Limb (tissue), 2 donors: ENCODE measurements at regions not wholly inside any gene's neighbourhood (a gene's known extent, or its start where the extent isn't known, plus 50 kb on each side); places are given as distances from the start of the nearest gene placed in this dataset.
"Not testable (repeated sequence)": the region's sequence is repeated elsewhere in the genome, so short reads cannot be mapped to it uniquely, and the experiment has no call there.

Source experiments
- DNase-seq, 2 donors: peaks; one replicate each; pipeline ENCODE4 v3.0.0-alpha.2; 2016; ENCODE audit errors: extremely low spot score in 2 of 2

DNA sequence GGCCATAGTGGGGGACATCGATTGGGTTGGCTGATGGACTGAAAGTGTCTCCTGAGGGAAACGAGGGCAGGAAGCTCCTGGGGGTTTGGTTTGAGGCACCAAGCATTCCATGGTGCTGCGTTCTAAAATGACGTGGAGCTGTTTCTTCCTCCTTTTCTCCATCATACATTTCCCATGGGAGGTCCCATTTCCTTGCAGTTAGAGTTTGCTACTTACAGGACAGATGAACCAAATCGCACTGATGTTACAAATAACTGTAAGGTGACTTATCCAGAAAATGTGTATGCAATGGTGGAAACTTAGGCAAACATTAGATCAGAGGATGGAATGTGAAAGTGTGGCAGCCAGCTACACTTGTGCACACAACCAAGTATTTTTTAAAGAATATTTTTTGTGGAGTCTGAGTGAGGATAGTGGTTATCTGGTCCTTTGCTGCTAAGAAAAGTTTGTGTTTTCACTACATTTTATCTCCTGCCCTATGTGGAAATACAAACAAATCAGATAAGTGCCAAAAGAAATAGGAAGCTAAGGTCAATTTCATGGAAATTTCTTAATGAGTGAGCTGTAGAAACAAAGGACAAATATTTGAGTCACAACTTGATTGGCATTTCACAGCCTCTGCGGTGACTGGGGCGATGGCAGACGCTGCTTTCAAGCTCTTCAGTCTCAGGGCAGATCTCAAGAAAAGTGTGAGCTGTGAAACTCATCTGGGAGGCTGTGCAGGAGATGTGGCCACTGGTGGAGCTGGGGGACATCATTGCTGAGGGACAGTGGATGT lies 256.2 kb downstream of the TSN start:
- no peak for DNase-seq

DNA sequence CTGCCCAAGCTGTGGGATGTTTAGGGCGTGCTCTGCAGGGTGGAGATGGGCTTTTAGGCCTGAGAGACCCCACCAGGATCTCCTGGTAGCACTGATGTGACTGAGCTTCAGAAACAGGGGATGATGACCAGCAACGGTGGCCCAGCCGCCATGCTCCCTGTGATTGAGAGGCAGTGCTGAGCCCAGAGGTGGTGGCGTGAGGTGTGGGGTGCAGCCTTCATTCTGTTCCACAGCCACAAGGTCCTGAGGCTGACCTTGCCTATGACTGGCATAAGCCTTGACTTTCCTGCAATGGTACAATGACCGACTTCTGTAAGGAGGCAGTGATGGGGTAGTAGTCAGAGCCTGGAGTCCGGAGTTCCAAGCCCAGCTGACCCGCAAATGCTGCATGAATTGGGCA lies 263.3 kb downstream of the TSN start:
- no peak for DNase-seq

DNA sequence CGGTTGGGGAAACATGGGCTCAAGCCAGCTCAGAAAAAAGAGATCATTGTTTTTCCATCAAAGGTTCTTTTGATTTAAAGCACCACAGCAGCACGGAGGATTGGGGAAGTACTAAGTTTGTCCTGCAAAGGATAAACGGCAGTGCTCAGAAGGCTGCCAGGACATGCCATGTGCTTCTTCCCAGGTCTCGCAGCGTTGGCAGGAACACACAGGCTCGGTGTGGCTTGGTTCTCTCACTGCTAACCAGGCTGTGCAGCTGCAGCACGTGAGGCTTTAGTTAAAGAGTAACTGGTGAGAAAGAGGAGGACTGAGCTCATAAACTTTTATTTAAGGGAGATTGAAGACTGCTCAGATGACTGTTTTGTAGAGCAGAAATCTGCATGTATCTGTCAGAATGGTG lies 264.3 kb downstream of the TSN start:
- peak in 1 of 2 donors; percentile 35 for DNase-seq

DNA sequence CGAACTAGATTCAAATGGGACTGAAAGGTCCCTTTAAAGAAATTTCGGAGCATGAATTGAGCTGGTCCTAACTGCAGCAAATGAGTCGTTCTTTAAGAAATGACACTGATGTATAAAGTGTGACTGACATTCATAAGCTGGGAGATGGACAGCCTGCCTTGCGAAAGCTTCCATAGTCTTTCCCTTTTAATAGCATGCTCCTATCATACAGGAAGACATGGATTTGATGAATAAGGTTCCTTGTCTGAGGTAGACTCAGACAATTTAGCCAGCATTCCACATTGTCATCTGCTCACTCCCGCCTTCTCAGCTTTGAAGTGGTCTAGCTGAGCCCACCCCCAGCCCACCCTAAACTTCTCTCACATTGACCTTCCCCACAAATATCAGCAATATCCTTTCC lies 264.9 kb downstream of the TSN start:
- DNase-seq, result no peak

DNA sequence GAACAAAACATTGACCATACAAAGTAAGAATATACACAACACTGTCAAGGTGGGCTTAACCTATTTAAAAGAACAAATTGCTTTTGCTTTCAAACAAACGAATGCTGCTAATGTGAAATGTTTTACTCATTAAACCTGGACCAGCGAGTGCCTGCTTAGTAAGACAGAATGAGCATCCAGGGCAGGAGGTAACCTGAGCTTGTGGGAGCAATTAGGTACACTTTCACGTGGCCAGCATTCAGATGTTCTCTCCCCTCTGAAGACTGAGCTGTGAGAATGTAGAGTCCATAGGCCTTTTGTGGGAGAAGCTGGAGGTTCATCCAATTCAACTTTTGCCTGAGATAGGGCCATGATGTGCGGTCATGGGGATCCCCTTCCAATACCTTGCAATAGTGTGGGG lies 266.5 kb downstream of the TSN start:
- no peak for DNase-seq

DNA sequence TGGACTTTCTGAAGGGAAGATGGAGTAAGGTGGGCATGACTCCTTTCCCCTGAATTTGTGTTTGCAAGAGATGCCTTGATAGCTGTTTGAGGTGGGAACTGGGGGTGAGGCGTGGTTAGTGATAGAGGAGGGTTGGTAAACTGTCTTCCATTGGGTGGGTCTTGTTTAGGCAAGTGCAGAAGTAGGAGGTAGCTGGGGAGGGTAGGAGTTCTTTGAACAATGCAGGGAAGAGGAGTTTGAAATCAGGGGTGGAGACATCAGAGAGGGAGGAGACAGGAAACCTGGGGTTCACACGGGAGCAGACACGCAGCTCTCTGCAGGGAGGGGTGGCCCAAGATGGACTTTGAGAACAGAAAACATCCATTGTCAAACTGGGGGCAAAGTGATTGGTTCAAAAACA lies 267.1 kb downstream of the TSN start:
- no peak for DNase-seq

DNA sequence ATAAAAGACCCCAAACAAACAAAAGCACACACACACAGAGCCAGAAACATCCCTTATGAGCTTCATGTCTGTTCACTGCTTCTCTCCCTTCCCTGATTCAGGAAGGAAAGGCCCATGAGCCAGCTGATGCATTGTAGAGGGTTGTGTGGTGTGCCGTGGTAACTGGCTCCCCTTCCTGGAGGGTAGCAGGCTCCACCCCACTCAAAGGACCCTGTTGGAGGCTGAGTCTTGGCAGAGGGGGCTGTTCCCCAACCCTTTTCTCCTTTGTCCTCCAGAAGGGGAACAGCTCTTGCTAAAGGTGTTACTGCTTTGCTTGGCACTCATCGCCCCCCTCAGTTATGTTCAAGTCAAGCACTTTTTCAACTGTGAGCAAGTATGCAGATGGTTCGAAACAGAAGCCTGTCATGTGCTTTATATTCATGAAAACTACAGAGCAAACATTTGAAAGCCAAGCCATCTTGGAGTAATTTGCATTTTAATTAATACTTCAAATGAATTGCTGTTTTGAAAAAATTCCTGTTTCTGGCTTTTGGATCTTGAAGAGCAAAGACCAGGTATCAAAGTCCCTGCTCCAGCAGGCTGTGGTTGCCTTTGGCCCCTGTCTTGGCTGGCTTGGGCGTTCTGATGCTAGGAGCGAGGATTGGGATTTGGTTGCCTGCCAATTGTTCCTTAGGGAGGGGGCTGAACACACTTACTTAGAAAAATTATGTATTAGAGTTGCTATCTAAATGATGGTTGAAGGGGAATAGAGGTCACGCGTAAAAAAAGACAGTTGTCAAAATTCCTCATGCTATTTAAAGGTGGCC lies 267.8 kb downstream of the TSN start:
- peak; percentile 15 to 39 for DNase-seq

DNA sequence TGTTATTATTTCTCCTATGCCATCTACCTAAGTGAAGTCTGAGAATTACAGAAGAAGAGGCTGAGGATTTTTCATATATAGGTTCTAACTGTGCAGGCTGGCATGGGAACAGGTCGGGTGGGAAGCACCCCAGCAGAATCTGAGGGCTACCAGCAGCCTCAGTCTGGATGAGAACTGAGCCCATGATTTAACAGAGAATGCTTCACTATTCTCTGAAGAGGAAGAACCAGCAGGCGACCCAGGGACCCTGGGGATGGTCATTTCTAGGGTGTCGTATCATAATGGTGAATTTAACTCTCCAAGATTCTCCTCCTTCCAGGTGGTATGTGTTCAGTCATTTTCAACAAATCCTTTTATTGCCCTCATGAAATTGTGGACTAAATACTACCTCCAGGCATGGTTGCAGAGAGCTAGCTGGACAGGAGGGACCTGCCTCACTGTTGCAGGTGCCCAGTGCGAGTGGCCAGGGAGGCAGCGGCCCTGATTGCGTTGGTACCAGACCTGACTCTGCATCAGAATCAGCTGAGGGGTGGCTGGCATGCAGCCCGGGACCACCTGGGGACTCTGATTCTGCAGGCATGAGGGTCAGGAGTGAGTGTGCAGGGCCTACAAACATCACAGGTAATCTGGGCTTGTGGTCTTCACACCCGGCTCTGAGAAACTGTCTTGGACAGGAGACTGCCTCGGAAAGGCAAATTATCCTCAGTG lies 272.2 kb downstream of the TSN start:
- no peak for DNase-seq

DNA sequence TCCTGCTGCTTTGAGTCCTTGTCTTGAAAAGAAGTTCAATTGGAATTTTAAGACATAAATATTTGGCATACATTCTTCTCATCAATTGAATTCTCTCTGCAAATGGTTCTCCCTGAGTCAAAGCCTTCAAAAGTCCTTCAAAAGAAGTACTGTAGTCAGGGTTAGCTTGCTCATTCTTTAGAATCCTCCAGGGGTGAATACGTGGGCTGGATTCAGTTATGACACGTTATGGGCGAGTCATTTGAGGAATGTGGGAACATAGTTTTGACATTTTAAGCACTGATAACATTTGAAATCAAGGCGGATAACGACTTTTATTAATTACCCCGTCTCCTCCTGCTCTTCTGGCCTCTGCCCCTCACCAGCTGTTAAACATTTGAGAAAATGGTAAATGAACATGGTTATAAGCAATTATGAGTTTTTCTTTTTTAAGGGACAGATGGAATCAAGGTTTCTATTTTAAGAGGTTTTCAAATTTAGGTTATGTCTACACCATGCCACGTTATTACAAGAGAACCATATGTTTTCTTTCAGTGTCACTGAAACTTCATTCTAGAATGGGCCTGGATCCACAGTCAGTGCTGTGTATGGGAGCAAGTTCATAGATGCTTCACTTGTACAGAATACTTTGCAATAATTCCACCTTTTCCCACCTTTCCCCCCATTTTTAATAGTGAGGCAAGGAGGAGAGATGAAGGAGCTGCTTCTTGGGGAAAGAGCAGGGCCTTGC lies 273.1 kb downstream of the TSN start:
- DNase-seq, result no peak

DNA sequence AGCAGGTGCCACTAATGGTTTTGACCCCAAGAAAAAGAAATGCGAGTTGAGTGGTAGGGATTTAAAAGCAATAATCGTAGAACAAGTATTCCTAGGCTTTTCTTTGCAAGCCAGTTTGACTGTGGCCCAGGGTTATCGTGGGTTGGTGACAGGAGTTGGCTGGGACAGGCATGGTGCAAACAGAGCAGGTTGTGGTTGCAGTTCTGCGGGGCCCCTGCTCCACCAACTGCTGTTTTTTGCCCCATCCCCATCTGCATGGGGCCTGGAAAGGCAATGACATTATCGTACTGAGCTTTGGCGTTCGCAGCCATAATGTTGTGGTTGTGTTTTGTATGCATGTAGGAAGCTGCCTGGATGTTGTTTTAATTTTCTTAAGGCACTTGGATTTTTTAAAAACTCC lies 274.0 kb downstream of the TSN start:
- DNase-seq, result no peak

DNA sequence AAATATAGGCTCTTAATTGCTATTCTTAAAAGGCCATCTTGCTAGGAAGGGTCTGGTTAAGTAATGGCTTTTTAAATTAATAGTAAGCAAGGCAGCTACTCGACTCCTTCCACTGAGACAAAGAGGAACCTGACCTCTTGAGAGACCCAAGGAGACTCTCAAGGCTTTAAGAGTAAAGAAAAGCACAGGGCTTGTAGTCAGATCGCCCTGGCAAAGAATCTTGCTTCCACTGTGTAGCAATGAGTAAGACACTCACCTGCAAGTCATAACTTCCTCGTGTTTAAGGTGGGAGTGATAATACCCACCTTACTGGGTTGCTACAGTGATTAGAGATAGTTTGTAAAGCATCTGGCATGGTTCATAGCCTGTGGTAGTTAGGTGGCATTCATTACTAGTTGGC lies 274.5 kb downstream of the TSN start:
- no peak for DNase-seq

DNA sequence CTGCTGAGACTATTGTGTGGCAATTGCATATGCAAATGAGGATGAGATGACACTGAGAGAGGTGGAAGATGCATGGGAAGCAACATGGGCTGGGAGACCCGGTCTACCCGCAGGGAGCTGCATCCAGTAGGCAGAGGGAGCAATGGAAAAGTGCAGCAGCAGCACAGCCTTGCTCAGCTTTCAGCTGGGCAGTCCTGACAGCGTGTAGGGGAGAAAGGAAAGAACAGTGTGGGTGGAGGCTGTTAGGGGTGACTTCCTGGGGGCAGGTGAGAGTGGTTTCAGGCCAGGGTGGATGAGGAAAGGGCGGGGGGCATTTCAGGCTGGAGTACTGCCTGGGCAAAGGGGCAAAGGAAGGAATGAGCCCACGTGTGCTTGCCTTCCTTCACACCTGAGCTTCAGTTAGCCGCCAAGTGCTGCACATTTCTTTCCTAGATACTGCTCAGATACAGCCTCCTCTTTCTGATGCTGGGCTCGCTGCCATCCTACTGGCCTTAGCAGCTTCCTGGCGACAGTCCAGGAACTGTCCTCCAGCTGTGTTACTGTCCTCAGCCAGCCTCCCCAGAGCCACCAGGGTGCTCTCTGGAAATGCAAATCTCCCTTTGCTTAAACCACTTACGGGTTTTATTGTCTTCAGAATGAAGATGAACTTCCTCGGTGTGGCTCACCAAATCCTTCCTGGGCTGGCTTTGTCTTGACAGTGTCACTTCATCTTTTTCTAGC lies 276.3 kb downstream of the TSN start:
- DNase-seq, result no peak

DNA sequence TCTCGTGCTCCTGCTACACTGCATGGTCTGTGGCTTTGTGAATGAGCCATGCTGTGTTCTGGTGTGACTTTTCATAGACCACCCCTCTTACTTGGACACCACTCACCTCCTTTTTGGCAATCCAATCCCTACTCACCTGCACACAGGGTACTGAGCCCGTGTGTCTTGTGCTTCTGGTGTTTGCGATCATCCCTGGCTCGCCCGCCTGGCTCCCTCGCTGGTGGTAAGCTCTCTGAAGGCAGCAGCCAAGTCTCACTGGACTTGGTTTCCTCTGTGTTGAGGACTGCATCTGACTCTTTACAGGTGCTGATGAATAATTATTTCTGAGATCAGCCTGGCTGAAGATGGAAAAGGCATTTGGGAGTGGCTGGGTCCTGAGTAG lies 276.8 kb downstream of the TSN start:
- no peak for DNase-seq

DNA sequence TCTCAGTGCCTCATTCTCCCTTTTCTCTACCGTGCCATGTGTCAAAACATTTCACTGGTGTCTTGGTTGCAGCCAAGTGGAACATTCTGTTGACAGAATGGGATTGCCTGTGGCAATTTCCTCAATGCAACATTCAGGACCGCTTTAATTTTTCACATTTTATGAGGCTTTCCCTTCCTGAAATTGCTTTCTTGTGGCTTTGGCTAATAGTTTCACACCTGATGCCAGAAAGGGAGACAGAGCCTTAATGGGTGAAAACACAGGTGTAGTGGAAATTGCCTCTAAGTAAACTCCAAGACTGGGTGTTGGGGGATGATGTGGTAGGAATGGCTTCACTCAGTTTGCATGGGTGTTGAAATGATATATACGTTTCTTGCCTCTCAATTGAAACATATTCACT lies 278.3 kb downstream of the TSN start:
- DNase-seq, result no peak

DNA sequence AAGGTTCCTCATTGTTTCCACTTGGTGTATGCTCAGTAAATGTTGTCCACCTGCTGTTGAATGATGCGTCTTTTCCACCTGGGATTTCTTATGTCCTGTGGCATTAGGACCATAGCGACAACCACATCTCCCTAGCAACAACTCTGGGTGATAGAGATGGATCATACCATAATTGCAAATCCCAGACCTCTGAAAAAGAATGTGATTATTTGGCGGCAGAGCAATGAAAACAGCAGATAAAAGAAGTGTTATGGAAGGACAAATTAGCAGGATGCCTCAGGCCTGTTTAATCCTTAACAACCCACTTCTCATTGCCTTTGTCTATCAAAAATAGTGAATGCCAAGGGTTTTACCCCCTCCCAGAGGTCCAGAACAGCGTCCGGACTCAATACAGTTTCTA lies 278.9 kb downstream of the TSN start:
- DNase-seq, result no peak

DNA sequence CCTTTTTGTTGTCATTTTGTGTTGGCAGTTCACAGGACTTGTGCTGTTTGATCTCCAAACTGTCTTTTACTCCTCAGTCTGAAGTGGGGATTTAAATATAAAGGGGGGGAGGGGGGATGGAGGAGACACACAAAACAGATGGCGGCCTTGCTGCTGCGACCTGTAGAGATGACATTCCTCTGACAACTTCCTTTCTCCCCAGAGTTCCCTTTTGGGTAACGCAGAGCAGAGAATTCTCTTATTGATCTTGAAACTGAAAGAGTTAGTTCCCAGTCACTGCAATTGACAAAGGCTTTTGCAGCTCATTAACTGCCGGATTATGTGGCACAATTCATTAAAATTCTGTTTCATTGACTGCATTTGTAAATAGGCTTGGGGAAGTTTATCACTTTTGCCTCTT lies 279.3 kb downstream of the TSN start:
- DNase-seq, result no peak

DNA sequence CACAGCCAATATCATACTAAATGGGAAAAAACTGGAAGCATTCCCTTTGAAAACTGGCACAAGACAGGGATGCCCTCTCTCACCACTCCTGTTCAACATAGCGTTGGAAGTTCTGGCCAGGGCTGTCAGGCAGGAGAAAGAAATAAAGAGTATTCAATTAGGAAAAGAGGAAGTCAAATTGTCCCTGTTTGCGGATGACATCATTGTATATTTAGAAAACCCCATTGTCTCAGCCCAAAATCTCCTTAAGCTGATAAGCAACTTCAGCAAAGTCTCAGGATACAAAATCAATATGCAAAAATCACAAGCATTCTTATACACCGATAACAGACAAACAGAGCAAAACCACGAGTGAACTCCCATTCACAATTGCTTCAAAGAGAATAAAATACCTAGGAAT lies 283.4 kb downstream of the TSN start:
- not testable (repeated sequence) for DNase-seq

DNA sequence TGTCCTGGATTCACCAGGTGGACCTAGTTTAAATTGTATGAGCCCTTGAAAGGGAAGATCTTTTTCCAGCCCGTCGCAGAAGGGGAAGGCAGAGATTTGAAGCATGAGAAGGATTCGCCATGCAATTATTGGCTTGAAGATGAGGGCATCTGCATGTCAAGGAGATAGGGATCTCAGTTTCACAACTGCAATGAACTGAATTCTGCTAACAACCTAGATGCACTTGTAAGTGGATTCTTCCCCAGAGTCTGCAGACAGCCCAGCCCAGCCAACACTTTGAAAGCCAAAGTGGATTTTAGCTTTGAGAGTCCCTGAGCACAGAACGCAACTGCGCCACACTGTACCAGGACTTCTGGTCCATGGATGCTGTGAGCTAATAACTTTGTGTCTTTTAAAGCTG lies 286.0 kb downstream of the TSN start:
- no peak for DNase-seq

DNA sequence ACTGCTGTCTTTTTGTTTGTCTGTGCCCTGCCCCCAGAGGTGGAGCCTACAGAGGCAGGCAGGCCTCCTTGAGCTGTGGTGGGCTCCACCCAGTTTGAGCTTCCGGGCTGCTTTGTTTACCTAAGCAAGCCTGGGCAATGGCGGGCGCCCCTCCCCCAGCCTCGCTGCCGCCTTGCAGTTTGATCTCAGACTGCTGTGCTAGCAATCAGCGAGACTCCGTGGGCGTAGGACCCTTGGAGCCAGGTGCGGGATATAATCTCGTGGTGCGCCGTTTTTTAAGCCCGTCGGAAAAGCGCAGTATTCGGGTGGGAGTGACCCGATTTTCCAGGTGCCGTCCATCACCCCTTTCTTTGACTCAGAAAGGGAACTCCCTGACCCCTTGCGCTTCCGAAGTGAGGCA lies 296.2 kb downstream of the TSN start:
- not testable (repeated sequence) for DNase-seq

DNA sequence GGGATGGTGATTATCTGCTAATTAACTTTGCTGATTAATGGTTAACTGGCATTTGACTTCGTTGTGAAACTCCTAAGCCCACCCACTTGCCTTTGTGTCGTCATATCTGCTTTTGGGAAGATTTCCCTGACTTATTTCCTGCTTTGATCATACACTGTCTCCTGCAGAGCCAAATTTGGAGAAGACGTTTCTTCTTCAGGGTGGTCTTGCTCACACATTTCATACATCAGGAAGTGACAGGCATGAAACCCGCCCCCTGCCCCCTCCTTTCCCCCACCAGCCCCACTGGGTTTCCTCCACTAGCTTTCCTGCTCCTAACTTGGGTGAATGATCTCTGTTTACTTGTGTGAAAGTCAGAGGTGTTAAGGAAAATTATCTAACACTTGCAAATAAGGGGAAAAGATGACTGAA lies 300.1 kb downstream of the TSN start:
- DNase-seq, result no peak

DNA sequence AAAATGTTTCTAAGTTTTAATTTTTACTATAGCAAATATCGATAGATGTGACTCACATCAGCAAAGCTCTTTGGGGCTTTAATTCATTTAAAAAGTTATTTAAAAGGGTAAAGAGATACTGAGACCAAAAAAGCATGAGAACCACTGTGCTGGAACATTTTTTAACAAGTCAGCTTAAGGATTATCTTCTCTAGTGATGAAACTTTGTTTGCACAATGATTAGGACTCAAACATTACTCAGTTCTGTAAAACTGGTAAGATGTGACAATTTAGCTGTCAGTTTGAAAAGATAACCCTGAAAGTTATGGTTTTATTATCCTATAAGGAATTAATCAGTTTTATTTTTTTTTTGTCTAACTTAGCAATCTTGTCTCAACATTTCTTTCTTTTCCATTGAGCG lies 301.4 kb downstream of the TSN start:
- no peak for DNase-seq
